NK-92 treated with Interleukin-12 subunit alpha and Interleukin-12 subunit beta, amount 100 ng/mL, for 24 hours (cell line): ENCODE measurements at regions not wholly inside any gene's neighbourhood (a gene's known extent, or its start where the extent isn't known, plus 50 kb on each side); places are given as distances from the start of the nearest gene placed in this dataset.

ENCODE experiments used
- DNase-seq: peaks from one replicate; lab custom pipeline; 2025; lab: John Stamatoyannopoulos, UW

DNA sequence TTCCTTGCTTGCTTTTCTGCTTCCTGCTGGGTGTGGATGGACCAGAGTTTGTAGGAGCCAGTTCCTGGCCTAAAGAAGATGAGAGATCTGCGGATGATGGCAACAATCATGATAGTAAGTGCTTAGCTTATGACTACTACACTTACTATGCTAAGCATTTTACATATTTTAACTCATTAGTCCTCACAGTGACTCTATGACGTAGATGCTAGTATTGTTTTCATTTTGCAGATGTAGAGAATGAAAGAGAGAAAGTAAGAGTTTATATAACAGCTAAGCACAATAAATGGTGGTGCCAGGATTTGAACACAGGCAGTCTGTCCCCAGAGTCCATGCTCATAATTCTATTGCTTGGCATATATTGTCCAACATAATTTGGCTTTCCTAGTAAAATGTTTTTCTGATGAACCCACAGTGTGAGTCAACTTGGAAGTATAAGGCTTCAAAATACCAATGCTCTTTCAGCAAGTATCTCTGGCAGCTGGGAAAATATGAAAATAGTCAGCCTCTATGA lies 363.2 kb upstream of the DDHD1 start:
- DNase-seq: no peak

DNA sequence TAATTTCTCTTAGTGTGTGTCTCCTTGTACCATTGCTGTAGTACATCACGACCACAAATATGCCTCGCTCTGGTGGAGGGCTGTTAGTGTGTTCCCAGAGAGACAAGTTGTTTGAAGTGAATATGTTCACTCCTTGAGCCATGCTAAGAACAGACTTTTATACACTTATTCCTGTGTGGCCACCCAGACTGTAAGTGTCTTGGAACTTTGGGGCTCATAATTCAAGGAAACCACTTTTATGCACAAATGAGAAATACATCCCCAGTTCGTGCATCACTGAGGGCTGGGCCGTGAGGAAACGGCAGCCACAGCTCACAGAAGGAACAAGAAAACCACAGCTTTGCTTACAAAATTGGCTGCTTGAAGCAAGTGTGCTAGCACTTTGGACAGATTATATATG lies 362.2 kb upstream of the DDHD1 start:
- peak; percentile 35 for DNase-seq

DNA sequence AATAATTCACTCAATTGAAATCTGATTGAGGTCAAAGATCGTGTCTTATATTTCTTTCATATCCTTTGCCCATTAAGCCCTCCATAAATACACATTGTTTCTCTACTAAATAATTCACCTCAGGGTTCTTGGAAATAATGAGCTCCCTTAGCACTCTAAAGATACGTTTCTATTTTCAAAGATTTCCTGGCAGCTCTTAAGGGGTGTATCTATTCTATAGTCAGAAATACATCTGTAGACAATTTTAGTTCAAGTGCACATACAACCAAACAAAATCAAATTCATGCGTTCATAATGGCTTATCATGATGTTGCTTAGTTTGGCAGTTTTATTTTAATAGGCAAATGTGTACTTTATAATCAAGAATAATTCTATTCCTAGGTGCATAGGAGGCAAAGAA lies 361.1 kb upstream of the DDHD1 start:
- no peak for DNase-seq

DNA sequence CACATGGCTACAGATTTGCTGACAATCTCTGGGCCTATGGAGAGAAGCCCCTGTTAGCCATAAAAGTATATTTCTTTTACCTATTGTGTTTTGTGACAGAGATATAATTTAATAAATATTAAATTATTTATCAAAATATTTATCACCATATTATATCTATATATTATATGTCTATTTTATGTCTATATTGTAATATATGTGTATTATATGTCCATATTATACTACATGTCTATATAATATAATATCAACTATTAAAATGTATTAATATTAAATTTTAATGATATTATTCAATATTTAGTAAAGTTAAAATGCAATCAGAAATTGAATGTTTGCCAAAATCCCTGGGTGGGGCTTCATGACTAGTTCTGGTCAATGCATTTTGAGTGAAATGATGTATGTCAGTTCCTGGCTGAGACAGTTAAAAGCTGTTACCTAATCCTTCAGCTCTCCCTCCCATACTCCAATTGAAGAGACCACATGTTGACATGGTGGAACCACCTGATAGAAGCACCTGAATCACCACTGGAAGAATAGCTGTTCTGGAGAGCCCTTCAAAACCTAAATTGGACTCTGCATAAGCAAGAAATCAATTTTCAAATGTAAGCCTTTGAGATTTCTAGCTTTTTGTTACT lies 357.3 kb upstream of the DDHD1 start:
- DNase-seq: no peak

DNA sequence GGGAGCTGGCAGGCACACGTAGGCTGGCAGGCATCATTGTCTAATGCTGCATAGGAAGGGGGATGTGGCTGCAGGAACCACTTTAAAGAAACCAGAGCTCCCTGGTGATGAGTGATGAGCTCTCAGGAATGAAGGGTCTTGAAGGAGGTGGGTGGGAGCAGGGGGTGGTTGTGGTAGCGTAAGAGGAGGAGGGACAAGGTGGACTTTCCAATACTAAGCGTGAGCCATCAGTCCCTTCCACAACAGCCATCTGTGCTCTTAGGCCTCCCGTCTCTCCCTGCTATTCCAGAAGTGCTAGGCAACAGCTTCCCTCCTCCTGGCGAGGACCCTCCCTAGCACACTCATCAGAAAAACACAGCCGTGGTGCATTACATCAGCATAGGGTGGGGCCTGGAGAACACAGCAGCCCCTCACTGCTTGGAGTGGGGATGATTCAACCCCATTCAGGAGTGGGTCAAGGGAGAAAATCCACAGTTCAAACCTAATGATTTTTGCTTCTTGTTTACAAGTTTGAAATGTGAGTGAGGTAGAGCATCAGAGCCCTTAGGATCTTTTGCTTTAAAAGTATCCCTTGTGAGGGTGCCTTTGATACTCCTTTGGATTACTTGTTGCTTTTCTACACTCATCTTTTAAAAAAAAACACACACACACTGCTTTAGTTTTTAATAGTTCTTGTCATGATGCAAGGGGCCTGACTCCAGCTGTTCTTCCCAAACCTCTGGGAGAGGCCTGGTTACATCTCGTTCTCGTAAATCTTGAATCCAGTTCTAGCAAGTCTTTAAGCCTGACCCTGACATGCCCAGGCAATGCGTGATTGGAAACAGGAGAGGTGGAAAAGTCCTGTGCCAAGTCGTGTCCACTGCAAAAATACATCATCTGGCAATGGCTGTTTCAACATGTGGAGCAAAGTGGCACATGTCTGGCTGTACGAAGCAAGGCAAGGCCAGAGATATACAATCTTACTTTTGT lies 356.4 kb upstream of the DDHD1 start:
- DNase-seq: no peak

DNA sequence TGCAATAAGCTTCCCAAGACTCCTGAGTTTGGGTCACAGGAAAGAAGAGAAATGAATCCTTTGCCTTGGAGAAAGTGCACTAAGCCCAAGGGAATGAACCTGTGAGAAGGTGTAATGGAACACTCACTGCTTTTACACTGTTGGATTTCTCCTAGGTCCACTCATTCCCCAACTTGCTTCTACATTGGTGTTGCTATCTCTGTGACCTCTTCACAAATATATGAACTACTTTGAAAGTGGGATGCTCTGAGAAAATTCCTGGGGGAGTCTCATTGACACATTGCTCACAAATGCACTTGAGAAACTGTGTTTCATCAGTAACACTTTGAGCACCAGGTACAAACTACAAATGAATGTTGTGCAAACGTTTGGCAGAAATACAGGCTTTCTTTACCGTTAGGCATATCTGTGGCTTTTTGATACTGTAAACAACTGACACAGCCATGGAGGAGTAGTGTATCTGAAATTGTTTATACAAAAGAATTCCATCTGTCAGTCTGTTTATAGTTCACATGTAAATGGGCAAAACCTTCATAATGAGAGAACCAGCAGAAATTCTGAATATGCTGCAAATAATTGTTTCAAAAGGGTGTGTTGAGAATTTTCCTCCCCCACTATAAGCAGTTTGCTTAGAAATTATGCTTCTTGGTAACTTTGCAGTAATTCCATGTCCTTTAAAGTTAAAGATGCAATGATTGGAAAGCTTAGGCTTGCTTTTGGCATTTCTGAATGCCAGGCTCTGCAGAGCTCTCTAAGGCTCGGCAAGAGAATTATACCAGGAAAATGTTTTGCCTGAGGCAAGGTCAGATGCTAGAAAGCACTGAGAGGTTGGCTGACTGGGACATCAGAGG lies 348.5 kb upstream of the DDHD1 start:
- DNase-seq: no peak

DNA sequence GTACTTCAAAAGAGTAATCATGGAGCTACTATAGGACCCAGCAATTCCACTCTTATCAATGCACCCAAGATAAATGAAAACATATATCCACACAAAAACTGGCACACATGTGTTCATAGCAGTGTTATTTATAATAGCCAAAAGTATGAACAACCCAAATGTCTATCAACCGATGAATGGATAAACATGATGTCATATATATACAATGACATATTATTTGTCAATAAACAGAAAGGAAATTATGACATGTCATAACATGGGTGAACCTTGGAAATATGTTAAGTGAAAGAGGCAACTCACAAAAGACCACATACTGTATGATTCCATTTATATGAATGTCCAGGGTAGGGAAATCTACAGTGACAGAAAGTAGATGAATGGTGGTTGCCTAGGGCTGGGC lies 347.1 kb upstream of the DDHD1 start:
- DNase-seq: no peak

DNA sequence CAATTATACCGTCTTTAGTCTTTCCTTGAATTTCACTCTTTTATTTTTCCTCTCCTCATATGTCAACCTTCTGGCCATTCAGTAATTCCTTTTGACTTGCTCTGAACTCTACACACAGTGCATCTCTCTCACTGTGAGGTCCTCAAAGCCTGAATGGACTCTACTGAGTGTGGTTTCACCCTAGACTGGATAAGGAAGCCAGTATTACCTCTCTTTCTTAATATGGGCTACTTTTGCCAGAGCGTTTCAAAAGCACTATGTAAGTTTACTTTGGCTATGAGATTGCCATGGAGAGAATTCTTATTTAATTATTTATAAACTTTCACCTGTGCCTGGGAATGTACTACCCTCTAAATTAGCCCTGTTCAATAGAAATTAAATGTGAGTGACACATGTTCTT lies 343.5 kb upstream of the DDHD1 start:
- DNase-seq: no peak

DNA sequence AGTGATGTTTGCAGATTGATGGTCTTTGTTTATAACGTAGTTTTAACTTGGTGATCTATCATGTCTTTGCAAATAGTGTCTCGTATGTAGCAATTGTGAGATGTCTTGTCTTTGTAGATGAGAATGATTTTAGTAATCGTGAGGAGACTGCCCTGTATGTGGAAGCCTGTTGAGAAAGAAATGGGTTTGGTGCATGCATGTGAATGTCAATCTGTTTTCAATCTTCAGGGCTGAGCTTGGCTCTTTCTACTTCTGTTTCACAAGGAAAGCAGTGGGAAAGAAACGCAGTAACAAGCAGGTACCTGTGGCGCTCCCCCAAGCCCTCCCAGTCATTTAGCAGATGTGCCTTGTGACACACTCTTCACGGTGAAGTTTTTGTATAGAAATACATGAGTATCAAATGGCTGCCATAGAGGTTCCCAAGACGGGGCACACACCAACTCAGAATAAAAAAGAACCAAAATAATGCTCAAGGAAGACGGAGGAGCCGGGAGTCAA lies 342.8 kb upstream of the DDHD1 start:
- no peak for DNase-seq

DNA sequence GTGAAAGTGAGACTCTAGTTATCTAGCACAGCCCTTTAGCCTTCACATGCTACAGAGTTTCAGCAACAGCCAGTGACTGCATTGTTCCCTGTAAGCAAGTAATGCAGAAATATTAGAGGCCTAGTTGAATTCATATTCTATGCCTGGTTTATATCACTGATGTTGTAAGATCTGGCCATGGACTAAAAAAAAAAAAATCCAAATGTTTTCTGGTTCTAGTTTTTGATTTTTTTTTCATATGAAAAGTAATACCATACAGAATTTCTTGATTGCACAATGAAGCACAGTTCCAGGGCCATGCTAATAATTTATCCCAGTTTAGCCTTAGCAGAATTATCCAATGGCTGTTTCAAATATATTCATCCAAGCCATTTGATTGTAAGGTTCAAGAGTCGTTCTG lies 341.5 kb upstream of the DDHD1 start:
- no peak for DNase-seq

DNA sequence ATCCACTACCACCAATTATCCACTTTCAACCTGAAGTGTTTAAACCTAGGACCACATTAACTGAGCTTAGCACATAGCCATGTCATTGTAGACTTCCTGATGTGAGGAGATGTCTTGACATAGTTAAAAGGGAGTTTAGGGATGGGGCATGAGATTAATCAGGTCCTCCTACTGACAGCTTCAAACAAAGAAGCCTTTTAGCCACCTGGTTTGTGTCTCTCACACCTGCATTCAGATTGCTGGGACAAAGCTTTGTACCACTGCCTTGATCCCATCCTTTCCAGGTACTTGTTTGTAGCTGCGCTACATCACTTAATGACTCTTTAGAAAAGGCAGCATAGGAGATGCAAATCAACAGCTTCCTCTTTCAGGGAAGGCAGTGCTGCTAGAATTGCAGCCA lies 340.7 kb upstream of the DDHD1 start:
- no peak for DNase-seq

DNA sequence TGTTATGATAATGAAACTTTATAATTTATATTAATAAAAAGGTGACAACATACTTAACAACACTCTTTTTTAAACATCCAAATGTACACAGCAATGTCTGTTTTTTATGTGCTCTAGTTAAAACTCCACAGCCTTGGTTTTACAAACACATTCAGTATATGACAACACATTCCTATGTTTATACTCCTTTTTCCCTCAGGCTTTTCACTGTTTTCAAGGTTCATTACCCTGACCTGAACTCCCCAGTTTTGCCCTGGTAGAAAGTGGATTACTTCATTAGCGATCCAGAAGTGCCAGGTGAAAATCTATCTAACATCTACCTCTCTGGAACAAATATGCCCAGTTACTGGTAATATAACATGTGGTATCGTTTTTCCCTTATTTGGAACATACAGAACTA lies 340.2 kb upstream of the DDHD1 start:
- no peak for DNase-seq

DNA sequence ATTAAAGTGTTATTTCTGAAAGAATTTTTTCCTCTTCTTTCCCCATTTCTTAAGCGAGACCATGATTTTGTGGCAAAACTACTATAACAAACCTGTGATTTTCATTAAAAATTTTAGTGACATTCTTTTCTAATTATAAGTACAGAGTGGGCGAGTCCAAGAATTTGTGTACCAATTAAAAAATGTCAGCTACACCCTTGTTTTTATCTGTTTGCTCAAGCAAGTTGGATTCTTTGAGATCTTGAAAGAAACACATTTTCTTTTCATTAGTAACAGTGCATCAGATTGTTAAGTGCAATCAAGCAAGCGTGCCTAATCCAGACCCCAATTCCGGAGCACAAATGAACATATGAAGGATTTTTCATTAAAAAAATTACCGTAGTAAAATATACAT lies 338.8 kb upstream of the DDHD1 start:
- DNase-seq: no peak

DNA sequence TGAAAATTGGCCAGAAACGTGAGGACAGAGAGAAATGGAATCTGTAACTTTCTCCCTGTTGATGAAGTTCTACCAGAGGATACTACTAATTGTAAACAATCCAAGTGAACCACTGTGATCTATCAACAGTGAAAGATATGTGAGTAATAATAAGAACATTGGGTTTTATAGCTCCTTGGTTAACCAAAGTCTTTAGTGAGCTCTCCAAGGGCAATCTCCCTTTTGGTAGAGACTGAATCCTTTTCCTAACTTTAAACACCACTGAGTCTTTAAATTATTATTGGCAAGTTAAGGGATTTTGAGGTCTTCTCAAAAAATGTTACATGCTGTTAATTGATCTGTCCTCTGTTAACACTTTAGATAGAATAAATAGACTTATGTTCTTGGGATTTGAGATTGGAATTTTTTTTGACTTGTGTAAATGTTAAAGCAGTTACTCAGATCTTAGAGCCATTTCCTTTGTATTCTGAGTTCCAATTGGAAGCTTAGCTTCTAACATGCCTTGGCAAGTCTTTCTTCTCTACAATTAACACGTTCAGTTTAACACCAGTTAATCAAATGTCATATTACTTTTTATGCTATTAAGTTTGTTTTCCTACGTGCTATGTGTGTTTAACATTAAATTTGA lies 338.2 kb upstream of the DDHD1 start:
- DNase-seq: no peak

DNA sequence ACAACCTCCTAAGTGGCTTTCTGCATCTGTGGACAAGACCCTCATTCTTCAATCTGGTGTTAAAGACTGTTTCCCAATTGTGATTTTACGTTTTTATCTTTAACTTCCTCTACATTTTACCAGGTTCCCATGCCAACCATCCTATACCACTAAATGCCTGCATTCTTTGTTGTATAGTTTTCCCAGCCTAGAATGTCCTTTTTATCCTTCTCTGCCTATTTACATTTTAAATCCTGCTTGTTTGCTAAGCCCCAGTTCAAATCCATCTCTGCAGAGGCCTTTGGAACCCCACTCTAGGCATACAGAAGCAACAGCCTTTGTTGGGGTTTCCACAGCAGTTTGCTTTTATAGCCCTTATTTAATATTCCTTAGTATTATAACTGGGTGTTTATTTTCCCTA lies 325.1 kb upstream of the DDHD1 start:
- no peak for DNase-seq

DNA sequence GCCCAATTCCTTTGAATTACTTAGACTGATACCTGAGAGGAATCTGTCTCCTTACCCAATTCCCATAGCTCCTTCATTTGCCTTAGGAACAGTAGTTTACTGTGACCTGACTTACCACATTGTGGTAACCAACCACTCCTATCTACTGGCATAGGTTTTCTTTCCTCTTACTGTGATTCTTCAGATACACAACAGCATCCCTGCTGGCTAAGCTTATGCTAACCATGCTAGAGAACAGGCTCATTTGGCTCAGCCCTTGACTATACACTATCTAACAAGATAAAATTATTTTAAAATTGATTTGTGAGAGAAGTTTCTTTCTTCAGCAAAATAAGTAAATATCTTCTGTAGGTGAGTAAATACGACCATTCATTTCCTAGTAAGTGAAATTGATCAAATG lies 320.4 kb upstream of the DDHD1 start:
- no peak for DNase-seq

DNA sequence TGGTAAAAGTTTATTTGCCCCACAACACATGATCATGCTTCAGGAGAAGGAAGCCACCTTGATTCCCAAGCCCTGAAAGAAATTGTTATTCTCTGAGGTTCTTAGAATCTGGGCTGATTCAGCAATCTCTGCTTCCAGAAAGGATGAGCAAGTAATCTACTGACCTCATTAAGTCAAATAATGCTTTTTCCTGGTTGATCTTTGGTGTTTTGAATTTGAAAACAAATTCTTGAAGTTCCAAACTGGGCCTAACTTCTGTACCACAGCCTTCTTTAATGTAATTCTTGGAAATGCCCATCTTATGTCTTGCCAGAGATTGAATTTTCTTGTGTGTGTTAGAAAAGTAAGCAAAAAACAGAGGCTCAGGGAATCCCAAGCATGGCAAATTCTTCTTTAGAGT lies 319.2 kb upstream of the DDHD1 start:
- no peak for DNase-seq

DNA sequence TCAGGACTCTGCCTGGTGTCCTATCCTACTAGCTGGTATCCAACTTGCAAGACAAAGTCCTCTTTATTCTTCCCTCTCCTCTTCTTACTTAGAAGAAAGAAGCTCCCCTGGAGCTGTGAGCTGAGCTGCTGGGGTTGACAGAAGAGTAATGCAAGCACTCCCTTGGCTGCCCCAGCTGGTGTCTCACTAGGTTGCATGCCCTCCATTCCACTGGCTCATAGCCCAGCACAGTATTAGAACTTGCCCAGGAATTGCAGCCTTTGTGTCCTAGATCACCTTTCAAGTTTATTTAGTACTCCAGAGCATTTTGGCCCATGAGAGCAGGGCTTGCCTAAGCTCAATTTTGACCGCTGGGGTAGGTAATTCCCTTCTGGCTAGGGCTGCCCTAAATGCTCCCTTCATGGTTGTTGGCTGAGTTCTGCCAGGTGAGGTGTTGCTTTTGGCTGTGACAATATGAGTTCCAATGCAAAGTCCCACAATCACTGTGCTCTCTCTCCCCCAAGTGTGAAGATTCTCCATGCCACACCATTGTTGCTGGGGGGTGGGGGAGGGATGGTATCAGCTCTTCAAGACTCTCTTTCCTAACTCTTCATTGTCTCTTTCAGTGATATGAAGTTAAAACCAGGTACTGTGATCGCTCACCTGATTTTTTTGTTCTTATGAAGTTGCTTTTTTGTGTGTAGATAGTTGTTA lies 317.4 kb upstream of the DDHD1 start:
- DNase-seq: no peak

DNA sequence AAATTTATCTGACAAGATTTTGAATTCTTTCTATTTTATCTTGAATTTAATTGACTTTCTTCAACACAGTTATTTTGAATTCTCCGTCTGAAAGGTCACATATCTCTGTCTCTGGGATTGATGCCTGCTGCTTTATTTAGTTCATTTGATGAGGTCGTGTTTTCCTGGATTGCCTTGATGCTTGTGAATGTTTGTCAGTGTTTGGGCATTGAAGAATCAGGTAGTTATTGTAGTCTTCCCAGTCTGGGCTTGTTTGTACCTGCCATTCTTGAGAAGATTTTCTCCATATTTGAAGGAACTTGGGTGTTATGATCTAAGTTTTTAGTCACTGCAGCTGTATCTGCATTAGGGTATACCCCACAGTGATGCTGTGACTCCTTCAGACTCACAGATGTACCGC lies 315.8 kb upstream of the DDHD1 start:
- DNase-seq: no peak

DNA sequence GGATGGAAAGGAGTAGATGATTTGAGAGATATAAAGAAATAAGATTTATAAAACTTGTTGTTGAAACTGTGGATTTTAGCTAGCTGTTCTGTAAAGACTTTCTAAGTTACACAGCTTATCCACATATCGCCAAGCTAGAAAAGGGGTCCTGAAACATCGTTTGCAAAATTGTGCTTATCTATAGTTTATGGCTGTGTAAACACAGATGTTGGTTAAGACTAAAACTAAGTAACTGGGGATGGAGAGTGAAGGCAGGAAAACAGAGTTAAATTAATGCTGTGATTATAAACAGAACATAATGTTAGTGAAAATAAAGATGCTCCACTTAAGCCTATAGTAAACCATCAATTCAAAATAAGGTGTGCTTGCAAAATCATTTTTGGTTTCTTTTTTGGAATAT lies 311.3 kb upstream of the DDHD1 start:
- no peak for DNase-seq
